ENCODE measurements at regions not wholly inside any gene's neighbourhood (a gene's known extent, or its start where the extent isn't known, plus 50 kb on each side); places are given as distances from the start of the nearest gene placed in this dataset.
"Not testable (repeated sequence)": the region's sequence is repeated elsewhere in the genome, so short reads cannot be mapped to it uniquely, and the experiment has no call there.

DNA sequence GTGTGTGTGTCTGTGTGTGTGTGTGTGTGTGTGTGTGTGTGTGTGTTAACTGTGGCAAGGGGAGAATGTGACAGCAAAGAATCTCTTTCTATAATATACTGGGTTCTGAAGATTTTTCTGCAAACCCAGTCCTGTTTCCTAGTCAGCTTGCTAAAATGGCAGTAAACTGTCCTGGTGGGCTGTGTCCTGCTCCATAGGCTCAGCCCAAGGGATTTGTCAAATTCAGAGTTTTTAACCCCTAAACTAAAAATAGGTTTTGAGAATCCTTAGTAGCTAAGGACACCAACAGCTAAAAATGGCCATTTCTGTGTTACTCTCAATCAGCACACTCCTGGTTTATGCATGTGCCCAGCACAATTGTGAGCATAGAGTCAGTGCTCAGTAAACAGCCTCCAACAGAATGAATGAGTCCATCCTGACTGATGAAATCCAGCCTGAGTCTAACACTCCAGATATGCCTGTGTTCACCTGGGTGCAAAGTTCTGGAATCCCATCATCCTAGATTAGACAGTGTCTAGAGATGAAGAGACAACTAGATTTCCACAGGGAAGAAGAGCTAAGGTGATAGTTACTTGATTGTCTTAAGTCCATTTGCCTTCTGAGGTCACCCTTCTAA, 192.6 kb downstream of the TTC6 start:
- DNase-seq: no peak

DNA sequence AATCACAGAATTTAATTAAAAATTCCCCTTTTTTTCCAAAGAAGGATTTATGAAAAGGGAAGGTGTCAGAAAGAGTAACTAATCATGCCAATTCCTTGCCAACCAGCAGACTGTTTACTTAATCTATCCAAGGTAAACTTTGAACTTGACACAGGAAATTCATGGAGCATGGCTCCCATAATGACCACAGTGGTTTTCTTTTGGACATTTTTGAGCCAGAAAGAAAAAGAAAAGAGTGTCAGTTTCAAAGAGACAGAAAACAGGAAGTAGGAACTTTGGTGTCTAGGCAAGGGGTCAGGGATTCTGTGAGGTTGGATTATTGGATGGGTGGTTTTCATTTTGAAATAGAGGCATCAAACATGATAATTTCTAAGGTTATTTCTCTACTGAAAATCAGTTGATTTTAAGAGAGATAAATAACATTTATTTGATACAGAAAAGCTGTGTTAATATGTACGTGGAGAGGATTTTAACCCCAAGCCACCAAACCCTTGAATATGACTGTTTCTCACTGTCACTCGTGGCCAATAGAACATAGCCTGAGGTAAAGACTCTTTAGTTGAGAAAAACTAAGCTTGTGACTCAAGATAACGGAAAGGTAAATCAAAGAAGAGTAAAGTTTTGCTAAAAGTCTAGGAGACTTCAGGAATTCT, 196.1 kb downstream of the TTC6 start:
- DNase-seq: no peak

DNA sequence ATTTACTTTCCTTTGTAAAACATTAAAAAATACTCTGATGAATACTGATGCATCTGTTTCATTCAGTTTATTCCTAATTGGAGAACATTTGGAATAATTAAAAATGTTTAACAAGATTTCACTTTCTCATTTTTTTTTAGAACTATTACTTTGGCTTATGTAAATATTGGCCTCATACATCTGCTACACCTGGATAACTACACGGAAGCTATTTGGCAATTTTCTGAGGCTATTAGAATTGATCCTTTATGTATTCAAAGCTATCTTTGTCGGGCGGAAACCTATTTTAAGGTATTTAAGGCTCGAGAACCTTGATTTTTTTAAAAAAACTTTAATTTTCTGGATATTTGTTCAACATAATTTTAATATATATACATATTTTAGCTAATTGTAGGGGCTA, 196.7 kb downstream of the TTC6 start:
- no peak for DNase-seq

DNA sequence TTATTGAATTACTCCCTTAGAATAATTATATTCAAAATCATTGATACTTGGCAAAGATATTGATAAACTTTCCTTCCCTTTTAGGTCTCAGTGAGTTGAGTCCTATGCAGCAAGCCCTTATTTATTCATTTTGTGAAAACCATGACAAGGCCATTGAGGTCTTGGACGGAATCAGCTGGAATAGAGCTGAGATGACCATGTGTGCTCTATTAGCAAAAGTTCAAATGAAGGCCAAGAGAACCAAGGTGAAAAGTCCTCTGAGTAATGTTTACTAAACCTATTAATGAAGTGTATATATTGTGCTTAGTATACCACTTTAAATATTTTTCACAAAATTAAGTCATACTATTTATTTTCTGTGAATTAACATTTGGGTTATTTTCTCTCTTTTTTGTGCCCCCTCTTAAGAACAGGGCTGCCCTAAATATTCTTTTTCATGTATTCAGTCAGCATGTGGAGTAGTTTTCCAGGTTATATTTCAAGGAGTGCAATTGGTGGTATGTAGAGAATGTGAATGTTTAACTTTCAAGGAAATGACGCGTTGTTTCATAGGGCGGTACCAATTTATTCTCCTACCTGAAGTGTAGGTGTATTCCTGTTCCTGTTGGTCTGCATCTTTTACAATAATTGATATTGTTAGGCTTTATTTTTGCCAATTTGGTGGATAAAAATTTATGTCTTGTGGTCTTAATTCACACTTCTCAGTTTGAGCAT, 201.4 kb downstream of the TTC6 start:
- DNase-seq: no peak

DNA sequence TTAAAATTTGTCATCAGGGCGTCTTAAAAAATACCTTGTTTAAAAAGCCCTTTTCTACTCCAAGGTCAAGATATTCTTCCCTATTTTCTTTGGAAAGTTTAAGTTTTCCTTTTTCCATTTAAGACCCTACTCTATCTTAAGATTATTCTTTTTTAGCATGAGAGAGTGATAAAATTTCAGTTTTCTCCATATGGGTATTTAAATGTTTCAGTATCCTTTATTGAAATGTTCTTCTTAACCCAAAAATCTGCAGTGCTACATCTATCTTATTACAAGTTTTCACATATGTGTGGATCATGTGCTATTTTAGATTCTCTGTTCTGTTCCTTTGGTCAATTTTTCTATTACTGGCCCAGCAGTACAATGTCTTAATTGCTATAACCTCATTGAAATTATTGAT, 202.2 kb downstream of the TTC6 start:
- no peak for DNase-seq

DNA sequence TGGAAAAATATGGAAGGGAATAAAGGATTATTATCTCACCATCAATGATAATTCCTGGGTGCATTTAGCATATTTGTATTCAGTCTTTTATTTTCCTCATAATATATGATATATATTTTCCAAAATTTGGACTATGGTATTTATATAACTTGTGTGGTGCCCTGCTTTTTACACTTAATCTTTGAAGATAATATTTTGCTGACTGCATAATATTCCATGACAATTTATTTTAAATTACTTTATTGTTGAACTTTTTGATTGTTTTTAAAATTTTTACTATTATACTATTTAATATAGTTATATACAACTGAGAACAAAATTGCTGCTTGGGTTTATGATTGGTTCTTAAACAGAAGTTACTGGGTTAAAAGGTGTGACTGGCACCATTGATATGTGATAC, 212.3 kb downstream of the TTC6 start:
- no peak for DNase-seq

DNA sequence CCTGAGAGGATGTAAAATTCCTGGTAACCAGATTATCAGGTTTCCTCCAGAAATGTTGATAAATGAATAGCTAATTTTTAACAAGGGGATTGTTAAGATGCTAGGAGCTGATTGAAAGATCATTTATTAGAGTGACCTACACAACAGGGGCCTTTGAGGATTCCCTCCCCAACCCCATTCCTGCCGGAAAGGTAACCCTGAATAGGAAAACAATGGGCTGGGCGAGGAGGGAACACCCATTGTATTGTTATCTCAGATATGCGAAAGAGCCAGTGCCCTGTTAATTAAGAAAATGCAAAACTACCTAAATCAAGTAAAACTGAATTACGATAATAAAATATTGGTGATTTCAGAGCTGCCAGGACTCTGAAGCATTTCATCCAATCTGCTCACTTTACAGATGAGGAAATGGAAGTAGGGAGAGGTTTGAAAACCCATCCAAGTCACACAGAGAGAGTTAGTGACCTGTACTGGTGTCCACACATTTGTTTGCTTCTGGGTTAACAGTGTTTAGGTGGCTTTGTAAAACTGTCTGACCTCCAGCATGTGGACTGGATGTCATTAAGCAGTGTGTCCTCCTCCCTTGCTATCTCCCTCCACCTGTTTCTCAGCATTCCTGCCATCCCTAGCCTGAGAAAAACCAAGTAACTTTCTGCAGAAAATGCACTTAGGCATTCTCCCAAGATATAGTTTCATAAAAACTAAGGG, 214.8 kb downstream of the TTC6 start:
- no peak for DNase-seq

DNA sequence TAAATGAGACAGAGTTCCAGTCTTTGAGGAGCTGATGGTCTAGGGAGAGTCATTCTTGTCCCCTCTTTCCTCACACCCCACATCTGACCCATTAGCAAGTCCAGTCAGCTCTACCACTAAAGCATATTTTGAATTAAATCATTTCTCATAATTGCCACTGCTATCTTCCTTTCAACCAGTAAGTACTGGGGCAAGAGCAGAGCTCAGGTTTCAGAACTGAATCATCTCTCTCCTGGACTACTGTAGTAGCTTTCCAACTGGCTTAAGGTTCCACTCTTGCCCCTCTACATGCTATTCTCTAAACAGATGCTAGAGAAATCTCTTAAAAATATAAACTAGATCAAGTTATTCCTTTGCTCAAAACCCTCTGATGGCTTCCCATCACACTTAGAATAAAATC, 218.3 kb downstream of the TTC6 start:
- no peak for DNase-seq

DNA sequence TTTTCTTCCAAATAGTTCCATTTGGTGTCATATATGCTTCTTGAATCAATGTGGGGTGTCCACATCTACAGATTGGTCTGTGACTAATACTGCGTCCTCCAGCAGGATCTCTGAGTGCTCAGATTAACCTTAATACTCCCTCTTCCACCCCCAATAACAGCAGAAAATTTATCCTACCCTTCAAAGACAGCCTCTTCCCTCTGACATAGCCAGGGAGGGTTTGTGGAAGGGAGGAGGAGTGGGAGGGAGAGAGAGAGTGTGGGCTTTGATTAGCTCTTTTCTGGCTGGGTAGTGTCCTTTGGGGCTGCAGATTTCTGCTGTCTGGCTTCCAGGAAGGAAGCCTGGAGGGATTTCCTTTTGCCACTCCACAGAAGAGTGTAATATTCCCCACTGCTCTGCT, 220.7 kb downstream of the TTC6 start:
- no peak for DNase-seq

DNA sequence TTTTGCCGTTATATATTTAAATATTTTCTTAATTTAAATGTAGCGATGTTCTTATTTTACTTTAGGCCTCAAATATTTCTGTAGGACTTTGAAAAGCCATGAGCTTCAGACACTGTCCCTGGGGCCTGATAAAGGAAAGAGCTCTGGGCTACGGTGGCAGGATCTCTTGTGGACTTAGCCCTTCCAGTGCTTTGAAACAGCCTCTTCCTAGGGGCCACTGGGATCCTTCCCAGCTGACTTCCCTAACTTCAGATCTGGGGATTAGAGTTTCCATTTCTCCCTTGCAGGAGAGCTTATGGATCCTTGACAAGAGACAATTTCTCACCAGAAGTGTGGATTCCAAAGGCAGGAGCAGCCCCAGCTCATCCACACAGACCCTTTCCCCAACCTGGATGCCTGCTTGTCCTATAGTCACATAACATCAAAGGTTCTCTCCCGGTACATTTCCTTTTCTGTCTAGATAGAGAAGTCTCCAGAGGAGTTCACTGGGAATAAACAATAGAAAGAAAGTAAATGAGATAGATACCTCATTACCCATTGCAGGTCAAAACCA, 221.4 kb downstream of the TTC6 start:
- DNase-seq: no peak

DNA sequence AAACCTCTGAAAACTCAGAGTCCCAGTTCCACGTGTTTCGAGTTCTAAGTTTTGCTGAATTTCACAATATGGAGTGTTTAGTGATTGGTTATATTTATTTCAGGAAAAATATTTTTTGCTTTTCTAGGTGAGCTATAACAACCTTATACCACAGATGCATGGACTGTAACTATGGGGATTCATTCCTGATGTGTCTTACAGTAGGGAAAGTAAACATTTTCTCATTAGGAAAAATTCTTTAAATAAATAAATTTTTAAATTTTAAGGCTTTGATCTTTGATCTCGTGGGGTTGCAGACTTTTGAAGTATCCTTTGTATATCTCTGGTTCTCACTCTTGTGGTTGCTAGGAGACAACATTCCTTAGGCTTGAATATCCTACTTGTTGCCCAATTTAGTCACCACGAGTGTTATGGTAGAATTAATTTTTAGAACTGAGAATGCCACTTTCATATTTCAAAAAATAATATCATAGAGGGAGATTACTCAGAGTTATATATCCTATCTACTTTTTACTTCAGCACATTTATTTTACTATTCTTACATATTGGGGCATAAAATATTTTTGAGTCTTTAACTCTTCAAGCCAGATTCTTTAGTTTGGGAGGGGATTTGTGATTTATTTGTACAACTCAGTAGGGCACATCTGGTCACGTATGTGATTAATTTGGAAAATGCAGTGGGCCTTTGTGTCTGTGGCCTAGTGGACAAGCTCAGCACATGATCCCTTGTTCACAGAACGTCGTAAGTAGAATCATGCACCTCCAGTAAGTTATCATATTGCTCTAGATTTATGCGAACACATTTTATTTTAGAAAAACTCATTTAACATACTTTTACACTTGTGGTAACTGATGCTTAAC, 224.0 kb downstream of the TTC6 start:
- DNase-seq: no peak

DNA sequence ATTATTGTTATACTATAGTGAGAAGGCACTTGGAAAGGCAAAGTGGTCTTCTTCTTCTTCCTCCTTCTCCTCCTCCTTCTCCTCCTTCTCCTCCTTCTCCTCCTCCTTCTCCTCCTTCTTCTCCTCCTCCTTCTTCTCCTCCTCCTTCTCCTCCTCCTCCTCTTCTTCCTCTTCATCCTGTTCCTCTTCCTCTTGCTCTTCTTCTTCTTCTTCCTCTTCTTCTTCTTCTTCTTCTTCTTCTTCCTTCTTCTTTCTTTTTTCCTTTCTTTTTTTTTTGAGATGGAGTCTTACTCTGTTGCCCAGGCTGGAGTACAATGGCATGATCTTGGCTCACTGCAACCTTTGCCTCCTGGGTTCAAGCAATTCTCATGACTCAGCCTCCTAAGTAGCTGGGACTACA, 225.4 kb downstream of the TTC6 start:
- DNase-seq: not testable (repeated sequence)

DNA sequence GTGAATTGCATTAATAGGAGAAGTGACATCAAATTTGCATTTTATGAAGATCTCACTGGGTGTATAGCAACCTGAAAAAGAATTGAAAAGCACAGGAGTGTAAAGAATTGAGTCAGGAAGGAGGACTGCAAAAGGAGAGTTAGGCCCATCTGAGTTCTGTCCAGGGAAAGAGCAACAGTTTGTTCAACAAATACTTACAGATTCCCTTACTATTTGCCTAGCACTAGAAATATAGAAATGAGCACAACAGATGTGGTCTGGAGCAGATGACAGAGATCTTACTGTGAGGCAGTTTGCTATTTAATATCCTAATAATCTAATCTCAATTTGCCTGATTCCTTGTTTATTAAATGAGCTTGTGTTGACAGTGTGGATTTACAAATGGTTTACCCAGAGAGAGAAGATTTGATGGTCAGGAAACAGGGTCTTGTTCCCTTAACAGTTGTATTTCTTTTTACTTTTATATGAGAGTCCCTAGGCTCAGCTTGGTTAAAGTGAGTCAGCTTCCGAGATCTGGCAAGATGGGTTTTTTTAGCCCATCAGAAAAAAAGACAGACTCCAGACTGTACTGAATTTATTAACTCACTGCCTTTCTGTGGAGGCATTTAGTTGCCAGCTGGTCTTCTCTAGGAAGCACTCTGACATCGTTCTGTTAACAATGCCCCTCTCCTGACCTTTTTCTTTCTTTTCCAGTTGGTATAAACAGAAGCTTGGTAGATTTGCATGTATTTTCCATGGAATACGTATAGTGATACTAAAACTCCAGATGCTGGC, 229.7 kb downstream of the TTC6 start:
- DNase-seq: no peak

DNA sequence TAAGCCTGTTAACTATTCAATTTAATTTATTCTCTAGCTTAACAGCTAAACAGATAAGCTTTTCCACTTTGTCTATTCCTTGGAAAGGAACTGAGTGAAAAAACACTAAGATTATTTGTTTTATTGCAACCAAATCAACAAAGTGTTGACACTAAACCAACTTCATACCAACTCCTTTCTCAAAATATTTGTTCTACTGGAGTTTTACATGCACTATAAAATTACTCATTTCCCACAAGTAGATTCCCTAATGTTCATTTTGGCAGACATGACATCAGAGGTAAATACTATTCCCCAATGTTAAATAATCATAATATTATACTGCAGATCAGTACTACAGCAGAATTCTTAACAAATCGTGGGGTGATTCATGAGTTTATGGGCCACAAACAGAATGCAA, 231.4 kb downstream of the TTC6 start:
- DNase-seq: no peak

DNA sequence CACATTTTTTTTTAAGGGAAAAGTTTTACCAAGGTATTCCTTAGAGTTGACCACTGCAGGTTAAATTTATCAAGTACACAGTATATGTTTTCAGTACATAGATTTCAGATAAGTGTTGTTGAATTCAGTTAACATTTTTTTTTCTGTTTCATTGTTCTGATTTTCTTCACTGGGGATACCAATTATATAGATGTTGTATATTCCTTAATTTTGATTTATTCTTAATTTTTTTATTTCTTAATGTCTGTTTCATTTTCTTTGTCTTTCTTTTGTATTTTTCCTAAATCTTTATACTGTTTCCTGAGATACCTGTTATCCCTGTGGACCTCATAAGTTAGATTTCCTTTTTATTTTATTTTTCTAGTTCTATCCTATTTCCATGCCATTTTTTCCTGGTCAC, 234.8 kb downstream of the TTC6 start:
- no peak for DNase-seq

DNA sequence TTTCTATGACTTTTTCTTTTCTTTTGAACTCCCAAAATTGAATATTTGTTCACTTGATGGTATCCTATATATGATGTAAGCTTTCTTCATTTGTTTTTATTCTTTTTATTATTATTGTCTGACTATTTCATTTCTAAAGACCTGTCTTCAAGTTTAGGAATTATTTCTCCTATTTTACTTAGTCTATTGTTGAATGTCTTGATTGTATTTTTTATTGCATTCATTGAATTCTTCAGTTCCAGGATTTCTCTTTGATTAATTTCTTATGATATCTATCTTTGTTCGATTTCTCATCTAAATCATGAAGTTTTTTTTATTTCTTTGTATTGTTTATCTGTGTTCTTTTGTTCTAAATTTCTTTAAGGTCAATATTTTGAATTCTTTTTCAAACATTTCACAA, 238.8 kb downstream of the TTC6 start:
- no peak for DNase-seq

DNA sequence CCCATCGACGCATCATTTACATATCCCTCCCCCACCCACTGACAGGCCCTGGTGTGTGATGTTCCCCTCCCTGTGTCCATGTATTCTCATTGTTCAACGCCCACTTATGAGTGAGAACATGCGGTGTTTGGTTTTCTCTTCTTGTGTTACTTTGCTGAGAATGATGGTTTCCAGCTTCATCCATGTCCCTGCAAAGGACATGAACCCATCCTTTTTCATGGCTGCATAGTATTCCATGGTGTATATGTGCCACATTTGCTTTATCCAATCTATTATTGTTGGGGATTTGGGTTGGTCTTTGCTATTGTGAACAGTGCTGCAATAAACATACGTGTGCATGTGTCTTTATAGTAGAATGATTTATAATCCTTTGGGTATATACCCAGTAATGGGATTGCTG, 243.3 kb downstream of the TTC6 start:
- not testable (repeated sequence) for DNase-seq

DNA sequence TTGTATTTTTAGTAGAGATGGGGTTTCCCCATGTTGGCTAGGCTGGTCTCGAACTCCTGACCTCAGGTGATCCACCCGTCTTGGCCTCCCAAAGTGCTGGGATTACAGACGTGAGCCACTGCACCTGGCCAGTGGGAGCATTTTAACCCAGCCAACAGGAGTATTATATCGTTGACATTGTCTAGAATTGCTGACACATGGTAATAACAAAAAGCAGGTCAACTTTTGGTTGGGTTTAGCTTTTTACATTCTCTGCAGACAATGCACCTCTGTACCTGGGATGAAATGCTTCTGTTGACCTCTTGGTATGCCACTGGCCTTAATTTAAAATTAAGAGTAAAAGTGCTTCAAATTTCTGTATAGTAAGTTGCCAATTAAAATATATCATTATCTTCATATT, 245.6 kb downstream of the TTC6 start:
- DNase-seq: not testable (repeated sequence)

DNA sequence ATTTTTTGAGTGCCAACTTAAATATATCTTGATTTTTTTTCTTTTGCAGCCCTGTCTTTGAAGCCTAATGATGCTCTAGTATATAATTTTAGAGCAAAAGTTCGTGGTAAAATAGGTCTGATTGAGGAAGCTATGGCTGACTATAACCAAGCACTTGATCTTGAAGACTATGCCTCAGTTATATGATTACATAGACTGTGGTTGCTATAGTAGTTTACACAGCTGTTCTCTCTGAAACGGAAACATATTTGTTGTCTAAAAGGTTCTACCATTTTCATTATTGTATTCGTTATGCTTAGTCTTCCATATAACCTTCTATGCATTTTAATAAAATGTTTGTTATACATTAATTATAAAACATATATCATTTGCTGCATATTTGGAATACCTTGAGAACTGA, 246.7 kb downstream of the TTC6 start:
- DNase-seq: no peak

DNA sequence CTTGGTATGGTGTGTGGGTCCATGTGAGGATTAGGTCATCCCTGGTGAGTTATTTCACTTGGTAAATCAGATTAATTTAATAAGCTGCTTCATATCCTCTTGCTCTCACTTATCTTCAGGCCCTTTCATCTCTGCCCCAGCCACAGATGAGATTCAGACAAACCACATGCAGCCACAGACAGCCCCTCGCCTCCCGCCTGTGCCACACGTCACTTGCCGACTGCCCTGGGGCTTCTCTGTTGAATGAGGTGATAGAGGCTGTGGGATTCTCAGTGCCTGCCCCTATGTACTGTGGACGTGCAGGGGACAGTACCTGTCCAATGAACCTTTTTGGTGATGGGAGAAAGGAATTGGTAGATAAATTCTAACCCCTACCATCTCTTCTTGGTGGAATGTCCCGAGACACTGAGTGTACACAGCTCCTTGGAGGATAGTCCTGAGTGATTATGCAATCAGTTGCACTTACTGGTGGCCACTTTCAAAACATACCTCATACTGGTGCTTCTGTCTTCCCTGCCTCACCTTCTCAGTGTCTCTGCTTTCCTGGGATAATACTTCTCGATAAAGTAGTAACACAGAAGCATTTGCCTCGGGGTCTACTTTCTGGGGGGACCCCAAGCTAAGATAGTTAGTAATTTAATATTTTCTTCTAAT, 248.7 kb downstream of the TTC6 start:
- DNase-seq: no peak

DNA sequence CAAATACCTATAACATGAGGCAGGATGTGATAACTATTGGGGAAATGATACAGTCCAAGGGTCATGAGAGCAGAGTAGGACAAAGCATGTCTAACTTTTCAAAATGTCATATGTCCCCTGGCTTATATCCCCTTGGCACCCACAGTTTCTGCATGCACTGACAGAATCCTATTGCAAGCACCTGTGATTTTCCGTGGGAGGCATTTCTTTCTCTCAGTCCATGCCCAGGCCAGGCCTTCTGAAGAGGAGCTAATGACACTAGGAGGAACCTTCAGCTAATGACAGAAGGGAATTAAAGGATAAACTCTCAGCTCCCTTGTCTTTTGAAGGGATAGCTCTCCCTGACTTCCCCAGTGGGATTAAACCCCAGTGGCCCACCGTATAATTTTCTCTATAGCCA, 249.2 kb downstream of the TTC6 start:
- no peak for DNase-seq

All from NCI-H187 (cell line).